ENCODE measurements at regions not wholly inside any gene's neighbourhood (a gene's known extent, or its start where the extent isn't known, plus 50 kb on each side); places are given as distances from the start of the nearest gene placed in this dataset.

GRCh38 chr5:3698412-3698811, 102.8 kb downstream of the IRX1 start:
- Mint-ChIP-seq H3K27ac (no peak overlapping the region), H3K9me3 (ENCODE audit: low read depth) (peaks cover 3% of the 10 kb centered on the region), H3K36me3 (no peaks in the 10 kb centered on the region), H3K27me3 (no peaks in the 10 kb centered on the region), H3K4me3 (no peak overlapping the region), H3K4me1 (no peaks in the 10 kb centered on the region)
- ATAC-seq = no peak
- CTCF ChIA-PET = no interaction called here
- DNase-seq = no peak

- CTCF ChIA-PET = no interaction called here
- no peak overlapping the region for H3K4me3 Mint-ChIP-seq
- DNase-seq = no peak
- no peaks in the 10 kb centered on the region for H3K27me3 Mint-ChIP-seq
- no peak for ATAC-seq
- no peaks in the 10 kb centered on the region for H3K4me1 Mint-ChIP-seq
- H3K36me3 Mint-ChIP-seq = no peaks in the 10 kb centered on the region
- no peaks in the 10 kb centered on the region for H3K9me3 Mint-ChIP-seq (ENCODE audit: low read depth)
- no peak overlapping the region for H3K27ac Mint-ChIP-seq
Observed at GRCh38 chr5:3701694-3702093, 106.1 kb downstream of the IRX1 start.

- Mint-ChIP-seq H3K4me1 (no peaks in the 10 kb centered on the region), H3K4me3 (no peak overlapping the region), H3K27ac (no peak overlapping the region), H3K27me3 (no peaks in the 10 kb centered on the region), H3K36me3 (no peaks in the 10 kb centered on the region), H3K9me3 (ENCODE audit: low read depth) (no peaks in the 10 kb centered on the region)
- ATAC-seq (no peak), DNase-seq (no peak)
- CTCF ChIA-PET = no interaction called here
Observed at GRCh38 chr5:3704661-3705060, 109.0 kb downstream of the IRX1 start.

GRCh38 chr5:3709068-3709716, 113.6 kb downstream of the IRX1 start:
- no peak for ATAC-seq
- CTCF ChIA-PET = no interaction called here
- Mint-ChIP-seq H3K9me3 (ENCODE audit: low read depth) (peaks cover 4% of the 10 kb centered on the region), H3K4me3 (no peak overlapping the region), H3K36me3 (no peaks in the 10 kb centered on the region), H3K27me3 (no peaks in the 10 kb centered on the region), H3K4me1 (no peaks in the 10 kb centered on the region), H3K27ac (no peak overlapping the region)
- no peak for DNase-seq

GRCh38 chr5:3709717-3710348, 114.2 kb downstream of the IRX1 start:
- Mint-ChIP-seq H3K9me3 (ENCODE audit: low read depth) (peaks cover 4% of the 10 kb centered on the region), H3K27ac (no peak overlapping the region), H3K36me3 (no peaks in the 10 kb centered on the region), H3K4me1 (no peaks in the 10 kb centered on the region), H3K4me3 (no peak overlapping the region), H3K27me3 (no peaks in the 10 kb centered on the region)
- no peak for ATAC-seq
- CTCF ChIA-PET = no interaction called here
- no peak for DNase-seq

- ATAC-seq (no peak), DNase-seq (no peak)
- Mint-ChIP-seq H3K27ac (no peak overlapping the region), H3K4me3 (no peak overlapping the region), H3K36me3 (no peaks in the 10 kb centered on the region), H3K4me1 (no peaks in the 10 kb centered on the region), H3K27me3 (no peaks in the 10 kb centered on the region), H3K9me3 (ENCODE audit: low read depth) (peaks cover 4% of the 10 kb centered on the region)
- CTCF ChIA-PET = no interaction called here
Observed at GRCh38 chr5:3715062-3715461, 119.4 kb downstream of the IRX1 start.

GRCh38 chr5:3729631-3730030, 134.0 kb downstream of the IRX1 start:
- H3K27me3 Mint-ChIP-seq = no peaks in the 10 kb centered on the region
- no peak overlapping the region for H3K4me3 Mint-ChIP-seq
- CTCF ChIA-PET = no interaction called here

GRCh38 chr5:3734632-3735031, 139.0 kb downstream of the IRX1 start:
- Mint-ChIP-seq H3K9me3 (ENCODE audit: low read depth) (peaks cover 2% of the 10 kb centered on the region), H3K27ac (no peak overlapping the region), H3K36me3 (no peaks in the 10 kb centered on the region), H3K27me3 (no peaks in the 10 kb centered on the region), H3K4me1 (no peaks in the 10 kb centered on the region), H3K4me3 (no peak overlapping the region)
- CTCF ChIA-PET = interaction anchor here (0.7 kb wide), 1 partner anchor 21 kb away, joined by 3 read pairs; no protein-coding TSS in a partner anchor
- no peak for ATAC-seq
- no peak for DNase-seq

More at GRCh38 chr5:3729631-3730030, 134.0 kb downstream of the IRX1 start:
- no peak overlapping the region for H3K27ac Mint-ChIP-seq
- ATAC-seq (no peak), DNase-seq (no peak)
- H3K9me3 Mint-ChIP-seq (ENCODE audit: low read depth) = peaks cover 7% of the 10 kb centered on the region
- H3K36me3 Mint-ChIP-seq = no peaks in the 10 kb centered on the region
- H3K4me1 Mint-ChIP-seq = no peaks in the 10 kb centered on the region

GRCh38 chr5:3736466-3736865, 140.8 kb downstream of the IRX1 start:
- DNase-seq = no peak
- no peak overlapping the region for H3K27ac Mint-ChIP-seq
- H3K9me3 Mint-ChIP-seq (ENCODE audit: low read depth) = peaks cover 2% of the 10 kb centered on the region
- no peaks in the 10 kb centered on the region for H3K27me3 Mint-ChIP-seq
- ATAC-seq = no peak
- CTCF ChIA-PET = no interaction called here
- no peak overlapping the region for H3K4me3 Mint-ChIP-seq
- no peaks in the 10 kb centered on the region for H3K4me1 Mint-ChIP-seq
- H3K36me3 Mint-ChIP-seq = no peaks in the 10 kb centered on the region

- CTCF ChIA-PET = no interaction called here
- Mint-ChIP-seq H3K9me3 (ENCODE audit: low read depth) (peaks cover 2% of the 10 kb centered on the region), H3K27ac (no peak overlapping the region), H3K4me1 (no peaks in the 10 kb centered on the region), H3K36me3 (no peaks in the 10 kb centered on the region), H3K4me3 (no peak overlapping the region), H3K27me3 (no peaks in the 10 kb centered on the region)
- ATAC-seq (no peak), DNase-seq (no peak)
Observed at GRCh38 chr5:3736926-3737325, 141.3 kb downstream of the IRX1 start.

GRCh38 chr5:3738919-3739318, 143.3 kb downstream of the IRX1 start:
- Mint-ChIP-seq H3K36me3 (no peaks in the 10 kb centered on the region), H3K4me3 (no peak overlapping the region), H3K4me1 (no peaks in the 10 kb centered on the region), H3K27me3 (no peaks in the 10 kb centered on the region), H3K27ac (no peak overlapping the region), H3K9me3 (ENCODE audit: low read depth) (no peaks in the 10 kb centered on the region)
- CTCF ChIA-PET = no interaction called here
- DNase-seq (no peak), ATAC-seq (no peak)

- peaks cover 2% of the 10 kb centered on the region for H3K9me3 Mint-ChIP-seq (ENCODE audit: low read depth)
- H3K36me3 Mint-ChIP-seq = no peaks in the 10 kb centered on the region
- ATAC-seq = no peak
- no peak overlapping the region for H3K4me3 Mint-ChIP-seq
- H3K27ac Mint-ChIP-seq = no peak overlapping the region
- H3K27me3 Mint-ChIP-seq = no peaks in the 10 kb centered on the region
- DNase-seq = no peak
- CTCF ChIA-PET = no interaction called here
- no peaks in the 10 kb centered on the region for H3K4me1 Mint-ChIP-seq
Observed at GRCh38 chr5:3740546-3741373, 145.1 kb downstream of the IRX1 start.

GRCh38 chr5:3741374-3741770, 145.7 kb downstream of the IRX1 start:
- CTCF ChIA-PET = no interaction called here
- no peaks in the 10 kb centered on the region for H3K36me3 Mint-ChIP-seq
- DNase-seq = no peak
- no peak for ATAC-seq
- no peaks in the 10 kb centered on the region for H3K4me1 Mint-ChIP-seq
- H3K9me3 Mint-ChIP-seq (ENCODE audit: low read depth) = peaks cover 2% of the 10 kb centered on the region
- no peaks in the 10 kb centered on the region for H3K27me3 Mint-ChIP-seq
- H3K27ac Mint-ChIP-seq = no peak overlapping the region
- H3K4me3 Mint-ChIP-seq = no peak overlapping the region

- peaks cover 7% of the 10 kb centered on the region for H3K9me3 Mint-ChIP-seq (ENCODE audit: low read depth)
- no peaks in the 10 kb centered on the region for H3K4me1 Mint-ChIP-seq
- H3K27me3 Mint-ChIP-seq = no peaks in the 10 kb centered on the region
- DNase-seq = no peak
- CTCF ChIA-PET = no interaction called here
- no peak overlapping the region for H3K27ac Mint-ChIP-seq
- no peak for ATAC-seq
- no peaks in the 10 kb centered on the region for H3K36me3 Mint-ChIP-seq
- no peak overlapping the region for H3K4me3 Mint-ChIP-seq
Observed at GRCh38 chr5:3742750-3743149, 147.1 kb downstream of the IRX1 start.

Measured in activated CD8-positive, alpha-beta memory T cell treated with anti-CD3 and anti-CD28 coated beads, Interleukin-2, amount 10 ng/mL, durations not matched to agents 7 days and 5 days (primary cell).